ENCODE measurements at regions not wholly inside any gene's neighbourhood (a gene's known extent, or its start where the extent isn't known, plus 50 kb on each side); places are given as distances from the start of the nearest gene placed in this dataset.
"Not testable (repeated sequence)": the region's sequence is repeated elsewhere in the genome, so short reads cannot be mapped to it uniquely, and the experiment has no call there.

- no peak for DNase-seq
Observed at GRCh38 chr7:98729121-98729520, 112.0 kb downstream of the NPTX2 start.

DNA sequence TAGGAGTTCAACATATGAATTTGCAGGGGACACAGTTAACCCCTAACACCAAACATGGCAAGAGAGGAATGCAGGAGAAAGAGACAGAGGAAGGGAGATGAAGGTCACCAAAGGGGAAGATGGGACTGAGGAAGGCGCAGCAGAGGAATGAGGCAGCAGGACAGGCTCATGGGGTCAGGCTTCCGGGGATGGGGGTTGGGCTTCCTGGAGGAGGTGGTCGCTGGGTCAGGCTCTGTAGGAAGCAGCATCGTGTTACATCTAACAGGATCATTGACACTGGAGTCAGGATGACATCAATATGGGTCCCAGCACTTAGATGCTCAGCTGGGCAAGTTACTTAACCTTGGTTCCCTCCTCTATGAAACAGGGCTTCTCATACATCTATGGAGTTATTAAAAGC, 113.2 kb downstream of the NPTX2 start:
- DNase-seq: no peak

DNA sequence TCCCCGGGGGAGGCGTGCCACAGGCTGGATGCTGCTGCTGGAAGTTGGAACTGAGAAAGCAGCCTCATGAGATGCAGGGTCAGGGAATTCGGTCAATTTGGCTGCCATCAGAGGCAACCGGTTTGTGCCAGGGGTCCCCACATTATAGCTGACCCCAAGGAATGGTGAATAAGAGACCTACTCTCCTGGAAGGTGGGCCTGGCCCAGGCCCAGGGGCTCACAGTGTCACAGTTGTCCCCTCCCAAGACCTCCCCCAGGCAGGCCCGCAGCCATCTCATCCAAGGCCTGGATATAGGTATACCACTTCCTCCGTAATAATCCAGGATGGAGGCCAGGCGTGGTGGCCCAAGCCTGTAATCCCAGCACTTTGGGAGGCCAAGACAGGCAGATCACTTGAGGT, 114.6 kb downstream of the NPTX2 start:
- no peak for DNase-seq

GRCh38 chr7:98733036-98733435, 116.0 kb downstream of the NPTX2 start:
- DNase-seq: peak in 1 of 2 experiments; percentile 23

DNA sequence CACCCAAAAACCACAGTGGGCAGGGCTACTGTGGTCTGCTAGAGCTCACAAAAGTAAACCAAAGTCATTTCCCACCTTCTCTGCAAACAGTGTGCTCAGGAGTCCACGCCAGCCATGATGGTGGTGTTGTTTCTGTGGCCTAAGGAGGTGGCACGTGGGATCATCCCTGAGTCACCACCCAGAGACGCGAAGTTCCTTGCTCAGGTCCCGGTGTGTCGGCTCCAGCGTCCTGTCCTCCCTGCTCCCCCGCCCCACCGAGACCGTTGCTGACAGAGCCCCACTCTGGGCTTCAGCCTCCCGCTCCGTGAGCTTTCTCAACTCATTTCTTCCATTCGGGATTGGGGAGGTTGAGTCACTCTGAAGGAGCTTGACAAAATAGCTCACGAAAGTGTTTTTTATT, 118.7 kb downstream of the NPTX2 start:
- no peak for DNase-seq

DNA sequence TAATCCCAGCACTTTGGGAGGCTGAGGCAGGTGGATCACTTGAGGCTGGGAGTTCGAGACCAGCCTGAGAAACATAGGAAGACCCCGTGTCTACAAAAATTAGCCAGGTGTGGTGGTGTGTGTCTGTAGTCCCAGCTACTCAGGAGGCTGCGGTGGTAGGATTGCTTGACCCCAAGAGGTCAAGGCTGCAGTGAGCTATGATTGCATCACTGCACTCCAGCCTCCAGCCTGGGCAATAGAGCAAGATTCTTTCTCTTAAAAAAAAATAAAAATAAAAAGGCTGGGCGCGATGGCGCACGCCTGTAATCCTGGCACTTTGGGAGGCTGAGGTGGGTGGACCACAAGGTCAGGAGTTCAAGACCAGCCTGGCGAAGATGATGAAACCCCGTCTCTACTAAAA, 119.4 kb downstream of the NPTX2 start:
- DNase-seq: not testable (repeated sequence)

GRCh38 chr7:98737176-98737575, 120.1 kb downstream of the NPTX2 start:
- no peak for DNase-seq

- no peak for DNase-seq
Observed at GRCh38 chr7:98740643-98741042, 123.6 kb downstream of the NPTX2 start.

GRCh38 chr7:98745722-98746318, 124.0 kb downstream of the TMEM130 start:
- DNase-seq: peak in 1 of 2 experiments; percentile 47

GRCh38 chr7:98748090-98748489, 121.7 kb downstream of the TMEM130 start:
- no peak for DNase-seq

GRCh38 chr7:98753176-98753575, 116.6 kb downstream of the TMEM130 start:
- no peak for DNase-seq

- peak in 1 of 2 experiments; percentile 22 for DNase-seq
Observed at GRCh38 chr7:98753989-98754479, 115.8 kb downstream of the TMEM130 start.

DNA sequence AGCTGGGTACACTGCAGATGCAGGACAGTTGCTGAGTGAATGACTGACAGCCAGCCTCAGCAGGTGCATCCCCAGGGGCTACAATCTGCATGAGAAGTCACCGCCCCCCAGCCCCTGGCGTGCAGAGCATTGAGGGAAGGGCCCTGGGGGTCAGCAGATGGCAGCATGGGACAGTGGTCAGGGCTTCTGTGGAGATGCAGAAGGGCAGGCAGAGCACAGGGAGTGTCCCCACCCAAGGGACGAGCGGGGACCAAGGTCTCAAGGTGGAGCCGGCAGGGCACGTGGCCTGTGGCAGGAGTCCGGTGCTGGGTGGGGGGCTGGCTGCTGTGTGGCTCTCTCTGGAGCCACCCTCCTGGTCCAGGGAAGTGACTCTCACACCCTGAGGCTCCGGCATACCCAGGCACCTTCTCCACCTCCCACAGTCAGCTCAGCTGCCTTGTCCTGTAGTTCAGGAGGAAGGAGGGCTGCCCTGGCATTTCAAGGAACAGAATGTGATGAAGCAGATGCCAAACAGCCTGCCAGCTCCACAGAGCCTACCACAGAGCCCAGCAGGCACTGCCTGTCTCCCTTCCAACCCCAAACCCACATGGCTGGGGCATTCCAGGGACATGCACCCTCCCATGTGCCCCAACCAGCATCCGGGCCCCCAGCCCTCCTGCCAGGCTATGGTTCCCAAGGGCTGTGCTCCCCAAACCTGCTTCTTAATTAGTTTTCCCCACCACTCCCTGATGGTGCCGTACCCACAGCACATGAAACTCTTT, 114.5 kb downstream of the TMEM130 start:
- no peak for DNase-seq

DNA sequence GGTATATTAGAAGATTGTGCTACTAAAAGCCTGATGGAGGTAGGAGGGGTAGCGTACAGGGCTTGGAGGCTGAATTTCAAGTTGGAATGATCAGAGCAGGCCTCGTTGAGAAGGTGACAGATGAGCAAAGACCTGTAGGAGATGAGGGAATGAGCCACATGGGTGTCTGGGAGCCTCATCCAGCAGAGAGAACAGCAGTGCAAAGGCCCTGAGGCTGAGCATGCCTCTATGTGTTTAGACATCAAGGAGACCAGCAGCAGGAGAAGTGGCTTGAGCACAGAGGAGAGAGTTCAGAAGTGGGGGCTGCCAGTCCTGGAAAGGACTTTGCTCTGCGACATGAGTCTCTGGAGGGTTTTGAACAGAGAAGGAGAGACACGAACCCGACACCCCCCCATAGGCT, 111.7 kb downstream of the TMEM130 start:
- no peak for DNase-seq

GRCh38 chr7:98760201-98760651, 109.6 kb downstream of the TMEM130 start:
- no peak for DNase-seq

GRCh38 chr7:98761225-98761624, 108.6 kb downstream of the TMEM130 start:
- DNase-seq: no peak

DNA sequence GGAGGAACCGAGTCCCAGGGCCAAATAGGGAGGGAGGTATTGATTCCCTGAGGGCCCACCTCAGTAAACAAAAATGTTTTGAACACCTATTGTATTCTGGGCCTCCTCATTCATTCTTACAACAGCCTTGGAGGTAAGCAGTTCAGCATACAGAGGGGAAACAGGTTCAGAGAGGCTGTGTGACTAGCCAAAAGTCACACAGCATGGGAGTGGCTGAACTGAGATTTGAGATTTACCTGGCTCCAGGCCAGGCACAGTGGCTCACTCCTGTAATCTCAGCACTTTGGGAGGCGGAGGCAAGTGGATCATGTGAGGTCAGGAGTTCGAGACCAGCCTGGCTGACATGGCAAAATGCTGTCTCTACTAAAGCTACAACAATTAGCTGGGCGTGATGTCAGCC, 107.2 kb downstream of the TMEM130 start:
- no peak for DNase-seq

- DNase-seq: no peak
Observed at GRCh38 chr7:98763441-98763840, 106.4 kb downstream of the TMEM130 start.

DNA sequence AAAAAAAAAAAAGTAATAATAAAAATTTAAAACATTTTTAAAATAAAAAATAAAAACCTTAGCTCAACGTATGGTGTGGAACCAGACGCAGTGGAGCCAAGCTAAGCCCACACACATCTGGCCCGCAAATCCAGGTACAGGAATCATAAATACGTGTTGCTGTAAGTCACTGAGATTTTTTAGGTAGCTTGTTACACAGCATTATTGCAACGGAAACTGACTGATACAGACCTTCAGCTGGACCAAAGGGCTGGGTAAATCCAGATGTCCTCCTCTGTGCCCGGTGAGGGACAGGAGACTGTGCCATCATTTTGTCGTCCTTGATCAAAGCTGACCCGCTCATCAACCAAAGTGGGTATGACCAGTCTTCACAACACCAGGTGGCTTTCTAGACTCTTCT, 104.9 kb downstream of the TMEM130 start:
- DNase-seq: no peak

DNA sequence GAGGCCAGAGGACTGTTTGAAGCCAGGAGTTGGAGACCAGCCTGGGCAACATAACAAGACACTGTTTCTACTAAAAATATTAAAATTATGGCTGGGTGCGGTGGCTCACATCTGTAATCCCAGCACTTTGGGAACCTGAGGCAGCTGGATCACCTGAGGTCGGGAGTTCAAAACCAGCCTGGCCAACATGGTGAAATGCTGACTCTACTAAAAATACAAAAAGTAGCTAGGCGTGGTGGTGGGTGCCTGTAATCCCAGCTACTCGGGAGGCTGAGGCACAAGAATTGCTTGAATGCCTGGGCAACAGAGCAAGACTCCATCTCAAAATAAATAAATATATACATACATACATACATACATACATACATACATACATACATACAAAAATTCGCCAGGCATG, 99.7 kb downstream of the TMEM130 start:
- not testable (repeated sequence) for DNase-seq

- no peak for DNase-seq
Observed at GRCh38 chr7:98771519-98771918, 98.3 kb downstream of the TMEM130 start.

- DNase-seq: no peak
Observed at GRCh38 chr7:98771941-98772603, 97.7 kb downstream of the TMEM130 start.

DNA sequence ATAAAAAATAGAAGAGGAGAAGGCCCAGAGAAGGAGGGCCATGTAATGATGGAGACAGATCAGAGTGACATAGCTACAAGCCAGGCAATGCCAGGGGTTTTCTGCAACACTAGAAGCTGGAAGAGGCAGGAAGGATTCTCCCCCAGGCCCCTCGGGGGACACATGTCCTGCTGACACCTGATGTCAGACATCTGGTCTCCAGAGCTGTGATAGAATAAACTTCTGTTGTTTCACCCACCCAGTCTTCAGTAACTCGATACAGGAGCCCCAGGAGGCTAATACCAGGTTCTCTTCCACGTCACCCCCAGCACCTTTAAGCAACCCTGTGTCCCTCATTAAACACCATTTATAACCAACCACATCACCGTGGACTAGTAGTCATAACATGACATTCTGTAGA, 94.9 kb downstream of the TMEM130 start:
- no peak for DNase-seq

DNA sequence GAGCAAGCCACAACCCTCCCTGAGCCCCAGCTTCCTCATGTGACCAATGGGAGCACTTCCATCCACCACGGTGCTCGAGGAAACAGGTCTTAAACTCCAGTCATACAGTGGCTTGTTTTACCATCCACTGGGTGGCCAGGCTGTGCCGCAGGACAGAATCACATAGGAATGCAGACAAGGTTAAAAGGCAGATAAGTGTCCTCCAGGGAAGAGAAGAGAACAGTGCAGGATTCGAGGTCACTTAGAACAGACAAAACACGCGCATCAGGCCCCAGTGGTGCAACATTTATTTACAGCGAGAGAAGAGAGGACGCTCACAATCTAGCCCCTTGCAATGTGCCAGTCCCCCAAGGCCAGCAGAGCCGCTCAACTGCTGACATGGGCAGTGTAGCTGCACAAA, 92.8 kb downstream of the TMEM130 start:
- DNase-seq: no peak

Data from SW 1271 (cell line).